BJ (cell line): ENCODE measurements at regions not wholly inside any gene's neighbourhood (a gene's known extent, or its start where the extent isn't known, plus 50 kb on each side); places are given as distances from the start of the nearest gene placed in this dataset.

Source experiments
- CTCF ChIA-PET: fragments of 350-600 bp; formaldehyde crosslinking; extraction: SDS; loops from one replicate; lab custom pipeline; 2021; ENCODE audit warnings: antibody characterized with exemption, inconsistent platforms; lab: Yijun Ruan, JAX
- POLR2A ChIA-PET: fragments of 300-600 bp; sonication (Branson Sonifier 250); formaldehyde crosslinking; extraction: SDS; loops from one replicate; lab custom pipeline; 2021; ENCODE audit warnings: antibody characterized with exemption; lab: Charles Lee
- DNase-seq: peaks from one replicate; pipeline ENCODE4 v3.0.0-alpha.2; 2011; ENCODE audit warnings: low read depth
- H3K27me3 ChIP-seq: 2 replicates; pipeline ENCODE4 v1.6.0; 2011; ENCODE audit warnings: low read length; ENCODE audit not compliant: control insufficient read depth, insufficient read depth
- H3K36me3 ChIP-seq: 2 replicates; pipeline ENCODE4 v1.5.1; 2011; ENCODE audit warnings: low read length; ENCODE audit not compliant: control insufficient read depth, insufficient read depth
- H3K4me3 ChIP-seq: 2 replicates; pipeline ENCODE4 v1.5.1; 2011; ENCODE audit warnings: low read depth, mild to moderate bottlenecking, control low read depth, low read length
- CTCF ChIP-seq: IDR thresholded peaks from 2 replicates; pipeline ENCODE4 v1.5.1; 2011; ENCODE audit warnings: low read depth, mild to moderate bottlenecking, control low read depth, inconsistent platforms, low read length, moderate library complexity; ENCODE audit not compliant: insufficient read depth

- H3K27me3 ChIP-seq: no peaks in the 10 kb centered on the region
- no peak for TF ChIP-seq CTCF
- CTCF ChIA-PET: no interaction called here
- POLR2A ChIA-PET: no interaction called here
- DNase-seq: no peak
- H3K4me3 ChIP-seq: no peak overlapping the region
- H3K36me3 ChIP-seq: no peaks in the 10 kb centered on the region
These were observed 1606.4 kb upstream of the PRR20A start for GRCh38 chr13:55534306-55534705.

DNA sequence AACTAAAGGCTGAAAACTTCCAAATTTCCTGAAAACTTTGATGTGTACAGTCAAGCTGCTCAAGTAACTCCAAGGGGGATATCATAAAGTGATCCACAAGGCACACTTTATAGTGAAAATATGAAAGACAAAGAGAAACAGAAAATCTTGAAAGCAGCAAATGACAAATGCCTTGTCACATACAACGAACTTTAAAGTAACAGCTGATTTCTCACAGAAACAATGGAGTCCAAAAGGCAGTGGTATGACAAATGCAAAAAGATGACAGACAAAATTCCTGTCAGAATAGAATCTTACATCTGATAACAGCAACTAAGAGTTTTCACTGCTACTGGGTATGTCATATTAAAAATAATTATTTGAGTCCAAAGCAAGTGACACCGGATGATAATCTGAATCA is 1602.3 kb upstream of the PRR20A start:
- Histone ChIP-seq H3K4me3 (no peak overlapping the region), H3K27me3 (no peaks in the 10 kb centered on the region), H3K36me3 (no peaks in the 10 kb centered on the region)
- no peak for DNase-seq
- ChIA-PET CTCF (no interaction called here), POLR2A (no interaction called here)
- TF ChIP-seq CTCF: no peak

- DNase-seq: no peak
These were observed 1597.7 kb upstream of the PRR20A start for GRCh38 chr13:55543053-55543452.

GRCh38 chr13:55550624-55551023 is 1590.1 kb upstream of the PRR20A start:
- Histone ChIP-seq H3K27me3 (no peaks in the 10 kb centered on the region), H3K36me3 (no peaks in the 10 kb centered on the region), H3K4me3 (no peak overlapping the region)
- no peak for TF ChIP-seq CTCF
- DNase-seq: no peak
- ChIA-PET CTCF (no interaction called here), POLR2A (no interaction called here)

More at GRCh38 chr13:55543053-55543452, 1597.7 kb upstream of the PRR20A start:
- Histone ChIP-seq H3K27me3 (no peaks in the 10 kb centered on the region), H3K36me3 (no peaks in the 10 kb centered on the region), H3K4me3 (no peak overlapping the region)
- TF ChIP-seq CTCF: no peak
- ChIA-PET CTCF (no interaction called here), POLR2A (no interaction called here)

- CTCF ChIA-PET: no interaction called here
- no peak for DNase-seq
- POLR2A ChIA-PET: no interaction called here
- TF ChIP-seq CTCF: no peak
- Histone ChIP-seq H3K4me3 (no peak overlapping the region), H3K36me3 (no peaks in the 10 kb centered on the region), H3K27me3 (no peaks in the 10 kb centered on the region)
These were observed 1587.0 kb upstream of the PRR20A start for GRCh38 chr13:55553701-55554100.
